Kidney (tissue), 13 donors: ENCODE measurements at regions not wholly inside any gene's neighbourhood (a gene's known extent, or its start where the extent isn't known, plus 50 kb on each side); places are given as distances from the start of the nearest gene placed in this dataset.

ENCODE experiments used
- DNase-seq, 5 donors: peaks; one replicate each; pipeline ENCODE4 v3.0.0-alpha.2; 2013 to 2020
- FAIRE-seq: peaks from 2 replicates; lab custom pipeline; 2012; peaks lifted over from hg19 to GRCh38; lab: Jason Lieb, UNC
- H3K27ac ChIP-seq, 2 donors: one replicate each; pipeline ENCODE4 v1.7.0; 2013; ENCODE audit warnings: low read depth in 2 of 2, low read length in 2 of 2, inconsistent platforms in 1 of 2
- H3K27me3 ChIP-seq: one replicate; pipeline ENCODE4 v1.7.1; 2013; ENCODE audit warnings: low read length, inconsistent platforms; ENCODE audit not compliant: control insufficient read depth, insufficient read depth
- H3K36me3 ChIP-seq, 3 donors: one replicate each; pipeline versions ENCODE4 v1.7.0 to v1.7.1; 2013; ENCODE audit warnings: low read length in 3 of 3, control low read depth in 1 of 3, inconsistent platforms in 1 of 3; ENCODE audit not compliant: insufficient read depth in 3 of 3, control insufficient read depth in 2 of 3
- H3K4me1 ChIP-seq, 3 donors: one replicate each; pipeline versions ENCODE4 v1.7.0 to v1.7.1; 2013; ENCODE audit warnings: low read length in 3 of 3, inconsistent platforms in 1 of 3, low read depth in 1 of 3; ENCODE audit not compliant: control insufficient read depth in 2 of 3, insufficient read depth in 2 of 3
- H3K4me3 ChIP-seq, 3 donors: one replicate each; pipeline versions ENCODE4 v1.7.0 to v1.8.1; 2013; ENCODE audit warnings: low read length in 3 of 3, control low read depth in 1 of 3, inconsistent platforms in 1 of 3
- H3K9ac ChIP-seq, 3 donors: one replicate each; pipeline versions ENCODE4 v1.7.0 to v1.7.1; 2013; ENCODE audit warnings: low read length in 3 of 3, control low read depth in 1 of 3, inconsistent platforms in 1 of 3
- H3K9me3 ChIP-seq, 3 donors: one replicate each; pipeline versions ENCODE4 v1.7.0 to v1.7.1; 2013; ENCODE audit warnings: low read length in 3 of 3, control low read depth in 1 of 3, inconsistent platforms in 1 of 3; ENCODE audit not compliant: control insufficient read depth in 2 of 3, insufficient read depth in 1 of 3
- CTCF ChIP-seq: IDR thresholded peaks from 3 replicates; pipeline ENCODE4 v1.5.1; 2012; ENCODE audit warnings: mild to moderate bottlenecking, moderate library complexity, borderline replicate concordance; ENCODE audit not compliant: insufficient read depth; ENCODE audit errors: extremely low read depth
- intact Hi-C: fragments of 100-400 bp; cut with DNase I; formaldehyde crosslinking; loops from one replicate; pipeline ENCODE4 v1.11.1; 2022
- donor health status: control.
- donor health status: control.
- donor health status: control.
- donor health status: control.
- donor health status: control.
- donor health status: DM: yes; HTN: yes; CAD: no.
- donor health status: Normal renal cell carcinoma (clear cell type).

DNA sequence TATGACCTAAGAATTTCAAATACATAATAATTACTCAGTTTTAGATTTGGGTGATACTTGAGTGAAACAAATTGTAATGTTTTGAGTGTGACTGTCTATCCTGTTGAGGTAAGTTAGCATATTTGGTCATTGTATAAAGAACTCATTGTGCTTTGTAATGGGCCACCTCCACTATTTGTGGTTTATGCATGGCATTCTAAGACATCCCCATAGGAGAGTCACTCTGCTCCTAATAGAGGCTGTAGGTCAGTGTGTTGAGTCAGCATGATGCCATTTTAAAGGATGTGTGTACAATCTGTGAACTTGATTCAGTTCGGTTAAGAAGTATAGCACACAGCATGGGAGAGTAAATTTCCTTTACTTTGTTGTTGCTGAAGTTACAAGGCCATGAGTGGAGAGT is 1112.4 kb downstream of the JRKL start:
- no peak for DNase-seq
- H3K27ac ChIP-seq, result no peak overlapping the region
- no peak overlapping the region for H3K4me3 ChIP-seq
- peaks cover 0 to 2% (median 0%) of the 10 kb centered on the region in 3 donors for H3K9me3 ChIP-seq
- intact Hi-C loops, result no loop called here
- no peaks in the 10 kb centered on the region for H3K4me1 ChIP-seq
- H3K27me3 ChIP-seq, result no peaks in the 10 kb centered on the region
- no peak overlapping the region for H3K9ac ChIP-seq
- TF ChIP-seq CTCF, result no peak
- H3K36me3 ChIP-seq, result no peaks in the 10 kb centered on the region
- FAIRE-seq, result no peak

DNA sequence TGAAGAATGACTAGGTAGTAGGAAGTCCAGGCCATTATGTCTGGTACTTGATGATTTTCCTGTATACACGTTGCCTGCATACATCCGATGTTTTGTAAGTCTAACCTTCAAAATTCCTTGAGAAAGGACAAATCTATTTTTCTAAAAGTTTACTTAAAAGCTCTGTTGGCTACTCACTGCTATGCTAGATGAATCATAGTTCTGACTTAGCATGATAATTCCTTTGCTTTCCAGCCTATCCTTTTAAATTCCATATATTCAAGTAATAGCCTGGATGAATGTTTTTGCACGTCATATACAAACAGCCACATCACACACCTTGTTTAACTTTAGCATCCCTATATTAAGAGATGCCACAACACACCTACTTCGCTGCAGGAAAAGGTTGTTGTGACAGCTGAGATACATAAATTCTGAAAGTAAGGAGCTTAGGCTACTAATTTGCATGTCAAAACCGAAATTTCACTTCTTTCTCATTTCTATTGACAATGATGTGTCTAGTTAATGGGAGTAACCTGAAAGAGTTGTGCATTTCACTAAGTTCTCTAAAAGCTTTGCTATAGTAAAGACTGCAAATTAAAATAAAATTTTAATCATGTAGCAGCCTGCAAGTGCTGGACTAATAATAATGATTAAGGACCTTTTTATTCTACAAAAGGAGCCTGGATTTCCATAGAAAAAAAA is 1116.4 kb downstream of the JRKL start:
- no peak for TF ChIP-seq CTCF
- Histone ChIP-seq H3K4me3 (no peak overlapping the region), H3K4me1 (no peaks in the 10 kb centered on the region), H3K36me3 (no peaks in the 10 kb centered on the region), H3K9ac (no peak overlapping the region), H3K9me3 (no peaks in the 10 kb centered on the region), H3K27me3 (no peaks in the 10 kb centered on the region), H3K27ac (no peak overlapping the region)
- FAIRE-seq, result no peak
- intact Hi-C loops, result no loop called here
- no peak for DNase-seq

GRCh38 chr11:97514446-97514845 is 1124.6 kb downstream of the JRKL start:
- Histone ChIP-seq H3K36me3 (no peaks in the 10 kb centered on the region), H3K9me3 (no peaks in the 10 kb centered on the region), H3K9ac (no peak overlapping the region), H3K4me1 (no peaks in the 10 kb centered on the region), H3K27me3 (no peaks in the 10 kb centered on the region), H3K27ac (no peak overlapping the region), H3K4me3 (no peak overlapping the region)
- TF ChIP-seq CTCF, result no peak
- intact Hi-C loops, result no loop called here
- DNase-seq (no peak), FAIRE-seq (no peak)

GRCh38 chr11:97516688-97517087 is 1126.9 kb downstream of the JRKL start:
- FAIRE-seq, result no peak
- no peak for TF ChIP-seq CTCF
- intact Hi-C loops, result no loop called here

More at GRCh38 chr11:97516688-97517087, 1126.9 kb downstream of the JRKL start:
- Histone ChIP-seq H3K36me3 (no peaks in the 10 kb centered on the region), H3K27ac (no peak overlapping the region), H3K9me3 (no peaks in the 10 kb centered on the region), H3K27me3 (no peaks in the 10 kb centered on the region), H3K4me1 (no peaks in the 10 kb centered on the region), H3K4me3 (no peak overlapping the region), H3K9ac (no peak overlapping the region)
- DNase-seq, result no peak
